AML-193 (cell line): ENCODE measurements at regions not wholly inside any gene's neighbourhood (a gene's known extent, or its start where the extent isn't known, plus 50 kb on each side); places are given as distances from the start of the nearest gene placed in this dataset.

Source experiments
- DNase-seq, 2 experiments: peaks; one replicate each; lab custom pipeline; 2025; lab: John Stamatoyannopoulos, UW

DNA sequence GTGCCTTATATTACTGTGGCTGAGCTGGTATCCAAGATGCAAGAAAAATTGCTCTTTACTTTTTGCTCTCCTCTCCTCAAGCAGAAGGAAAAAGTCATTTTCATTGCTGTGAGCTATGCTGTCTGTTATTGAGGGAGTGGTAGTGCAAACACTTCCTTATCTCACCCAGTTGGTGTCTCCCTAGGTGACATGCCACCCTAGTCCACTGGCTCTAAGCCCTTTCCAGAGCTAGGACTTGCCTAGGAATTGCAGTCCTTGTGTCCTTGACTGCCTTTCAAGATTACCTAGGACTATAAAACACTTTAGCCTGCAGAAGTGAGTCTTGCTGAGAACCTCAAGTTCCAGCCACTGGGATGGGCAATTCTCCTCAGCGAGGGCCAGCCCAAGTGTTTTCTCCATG lies 458.3 kb downstream of the MRPL39 start:
- DNase-seq, result no peak

DNA sequence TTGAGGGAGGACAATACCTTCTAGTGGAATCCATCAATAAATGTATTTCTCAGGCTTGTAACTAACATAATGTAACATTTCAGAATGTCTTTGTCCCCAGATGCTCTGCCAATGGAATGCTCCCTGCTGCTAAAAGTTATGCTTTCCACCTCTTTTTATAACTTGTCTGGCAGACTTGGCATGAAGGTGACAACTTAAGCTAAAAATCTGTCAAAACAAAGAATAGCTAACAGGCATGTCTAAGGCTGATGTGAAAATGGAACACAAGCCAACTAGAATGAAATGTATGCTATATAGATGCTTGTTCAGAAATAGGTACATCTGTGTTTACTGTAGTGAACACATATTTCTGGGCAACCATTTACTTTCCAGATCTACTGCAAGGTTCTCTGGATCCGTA lies 467.9 kb downstream of the MRPL39 start:
- DNase-seq, result no peak

DNA sequence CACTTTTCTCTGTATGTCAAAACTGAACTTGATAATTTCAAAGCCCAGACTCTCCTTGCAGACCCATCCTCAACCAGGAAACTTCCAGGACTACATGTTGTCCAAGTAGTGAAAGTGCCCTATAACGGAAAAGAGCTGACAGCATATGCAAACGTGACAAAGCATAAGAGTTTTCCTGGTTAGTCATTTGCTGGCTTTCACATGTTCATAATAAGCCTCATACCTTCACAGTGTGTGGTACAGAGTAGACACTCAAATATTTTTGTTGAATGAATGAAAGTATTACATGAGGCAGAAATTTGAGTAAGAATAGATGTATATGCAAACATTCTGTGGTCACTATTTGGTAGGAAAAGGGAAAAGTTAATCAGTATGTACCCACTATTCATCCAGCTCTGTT lies 473.3 kb downstream of the MRPL39 start:
- DNase-seq, result no peak

GRCh38 chr21:25127811-25128210 lies 479.5 kb downstream of the MRPL39 start:
- DNase-seq, result no peak

DNA sequence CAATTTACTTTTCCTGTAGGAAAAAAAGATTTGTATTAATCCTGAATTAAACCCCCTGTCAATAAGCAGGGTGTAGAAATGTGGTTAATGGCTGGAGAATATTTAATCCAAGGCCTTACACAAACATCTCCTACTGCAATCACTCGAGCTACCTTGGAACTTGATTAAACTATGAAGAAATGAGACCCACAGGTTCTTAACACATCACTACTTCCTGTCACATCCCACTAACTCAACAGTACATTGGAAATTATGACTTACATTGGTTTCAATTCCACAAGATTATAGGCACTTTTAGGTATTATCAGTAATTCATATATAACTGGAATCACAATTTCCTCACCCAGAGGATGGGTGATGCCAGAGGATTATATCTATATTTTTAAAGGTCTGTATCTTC lies 480.3 kb downstream of the MRPL39 start:
- DNase-seq, result no peak

GRCh38 chr21:25126564-25126963 lies 480.7 kb downstream of the MRPL39 start:
- no peak for DNase-seq

GRCh38 chr21:25118648-25119047 lies 488.6 kb downstream of the MRPL39 start:
- no peak for DNase-seq

DNA sequence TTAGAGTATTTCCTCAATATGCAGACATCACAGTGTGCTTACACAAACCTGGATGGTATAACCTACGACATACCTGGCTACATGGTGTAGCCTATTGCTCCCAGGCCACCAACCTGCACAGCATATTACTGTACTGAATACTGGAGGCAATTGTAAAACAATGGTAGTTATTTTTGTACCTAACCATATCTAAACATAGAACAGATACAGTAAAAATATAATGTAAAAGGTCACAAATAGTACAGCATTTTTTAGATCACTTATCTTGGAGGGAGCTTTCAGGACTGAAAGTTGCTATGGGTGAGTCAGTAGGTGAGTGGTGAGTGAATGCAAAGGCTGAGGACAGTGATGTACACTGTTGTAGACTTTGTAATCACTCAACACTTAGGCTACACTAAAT lies 492.3 kb downstream of the MRPL39 start:
- DNase-seq, result no peak

GRCh38 chr21:25107708-25108107 lies 499.6 kb downstream of the MRPL39 start:
- peak in 1 of 2 experiments; percentile 4 for DNase-seq

GRCh38 chr21:25103500-25104207 lies 503.6 kb downstream of the MRPL39 start:
- no peak for DNase-seq

DNA sequence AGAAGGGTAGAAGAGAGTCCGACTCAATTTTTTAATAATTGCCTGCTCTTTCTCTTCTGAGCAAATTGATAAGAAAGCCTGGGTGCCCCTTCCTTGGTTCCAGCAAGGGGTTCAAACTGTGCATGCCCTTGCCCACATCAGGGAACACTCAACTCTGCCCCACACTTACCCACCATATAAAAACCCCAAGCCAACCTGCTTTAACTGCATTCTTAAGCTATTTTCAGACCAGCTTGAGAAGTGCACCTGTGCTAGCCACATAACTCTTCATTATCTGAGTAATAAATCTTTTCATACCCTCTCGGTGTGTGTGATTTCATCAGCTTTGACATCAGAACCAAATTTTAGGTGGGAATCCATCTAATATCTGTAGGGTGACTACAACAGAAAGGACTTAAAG lies 509.6 kb downstream of the MRPL39 start:
- DNase-seq, result no peak

GRCh38 chr21:25094695-25095094 lies 512.6 kb downstream of the MRPL39 start:
- DNase-seq, result peak in 1 of 2 experiments; percentile 8

- no peak for DNase-seq
These were observed 514.8 kb downstream of the MRPL39 start for GRCh38 chr21:25092441-25093011.

- DNase-seq, result peak; percentile 2 to 11
These were observed 526.2 kb downstream of the MRPL39 start for GRCh38 chr21:25081096-25081495.

DNA sequence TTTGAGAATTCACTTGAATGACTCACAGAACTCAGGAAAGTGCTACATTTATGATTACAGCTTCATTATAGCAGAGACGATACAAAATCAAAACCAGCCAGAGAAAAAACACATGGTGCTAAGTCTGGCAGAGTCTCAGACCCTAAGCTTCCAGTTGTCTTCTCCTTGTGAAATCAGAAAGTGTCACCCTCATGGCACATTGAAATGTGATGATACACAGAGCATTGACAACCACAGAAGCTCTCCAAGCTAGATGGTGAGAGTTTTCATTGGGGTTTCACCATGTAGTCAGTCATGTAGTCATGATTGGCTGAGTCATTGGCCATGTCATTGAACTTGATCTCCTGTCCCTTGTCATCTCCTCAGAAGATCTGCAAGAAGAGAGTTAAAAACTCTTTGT lies 526.6 kb downstream of the MRPL39 start:
- DNase-seq, result no peak

GRCh38 chr21:25080141-25080540 lies 527.1 kb downstream of the MRPL39 start:
- DNase-seq, result no peak

DNA sequence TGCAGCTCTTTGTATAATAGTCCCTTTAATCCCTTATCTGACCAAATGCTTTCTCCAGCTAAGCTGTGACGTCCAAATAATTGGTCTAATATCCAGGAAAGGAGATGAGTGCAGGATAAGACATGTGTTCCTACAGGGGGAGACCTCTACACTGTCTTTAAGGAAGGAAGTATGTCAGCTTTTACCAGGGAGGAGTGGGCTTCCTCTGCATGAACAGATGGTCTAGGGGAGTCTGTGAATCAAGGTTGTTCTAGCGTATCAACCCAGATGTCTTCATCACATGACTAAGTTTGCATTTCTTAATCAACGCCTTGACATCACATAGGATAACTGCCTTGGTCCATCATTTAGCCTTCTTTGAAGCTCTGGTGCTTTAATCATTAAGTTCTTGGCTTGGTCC lies 528.2 kb downstream of the MRPL39 start:
- DNase-seq, result no peak

GRCh38 chr21:25062061-25062460 lies 545.2 kb downstream of the MRPL39 start:
- peak in 1 of 2 experiments; percentile 38 for DNase-seq

DNA sequence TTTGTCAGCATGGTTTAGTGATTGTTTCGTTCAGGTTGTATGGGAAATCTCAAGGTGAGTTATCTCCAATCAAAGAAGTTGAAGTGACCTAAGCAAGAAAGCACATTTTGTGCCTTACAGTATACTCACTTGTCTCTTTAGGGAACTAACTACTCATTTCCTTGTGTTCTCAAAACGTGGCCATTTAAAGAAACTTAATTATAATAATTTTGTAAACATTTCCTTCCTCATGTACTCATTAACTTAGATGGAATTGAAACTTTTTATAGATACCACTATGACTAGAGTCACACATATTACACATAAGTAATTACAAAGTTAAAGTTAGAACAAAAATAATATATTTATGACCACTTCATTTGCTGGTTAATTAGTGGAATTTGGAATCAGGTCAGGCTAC lies 552.6 kb downstream of the MRPL39 start:
- DNase-seq, result no peak

DNA sequence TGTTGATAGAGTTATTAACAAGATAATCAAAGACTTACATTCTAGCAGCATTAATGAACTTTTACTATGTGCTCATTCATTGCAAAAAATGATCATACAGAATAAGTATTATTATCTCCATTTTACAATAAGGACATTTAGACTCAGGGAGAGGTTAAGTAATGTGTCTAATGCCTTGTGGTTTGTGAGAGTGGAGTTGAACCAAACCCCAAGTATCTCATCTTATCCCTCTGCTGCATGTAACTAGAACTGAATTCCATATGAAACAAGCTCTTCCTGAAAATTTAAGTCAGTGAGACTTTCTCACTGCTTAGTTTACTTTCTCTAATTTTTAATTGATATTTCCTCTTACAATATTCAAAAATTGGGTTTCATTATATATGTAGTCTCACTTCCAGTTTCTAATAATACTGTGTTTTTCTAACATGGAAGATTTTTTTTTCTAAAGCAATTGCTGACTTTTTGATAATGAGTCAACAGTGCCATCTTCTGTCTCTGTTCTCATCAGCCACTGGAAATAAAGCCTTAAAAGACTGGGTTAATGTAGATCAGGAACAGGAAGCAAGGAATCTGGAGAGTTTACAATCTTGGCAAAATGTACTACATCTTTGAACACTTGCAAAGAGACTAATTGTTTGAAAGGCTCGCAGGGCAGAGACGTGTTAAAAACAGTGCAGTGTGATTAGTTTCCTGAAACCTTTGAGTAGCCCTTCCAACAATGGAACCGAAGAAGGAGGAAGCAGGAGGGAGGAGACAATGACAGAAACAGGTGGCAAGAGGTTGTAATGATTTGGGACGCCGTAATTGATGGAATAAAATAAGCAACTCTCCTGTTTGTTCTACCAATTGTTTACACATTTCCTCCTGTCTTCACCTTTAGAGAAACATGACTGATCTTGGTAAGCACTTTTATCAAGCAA lies 567.6 kb downstream of the MRPL39 start:
- peak; percentile 62 to 73 for DNase-seq

GRCh38 chr21:25036775-25037174 lies 570.5 kb downstream of the MRPL39 start:
- no peak for DNase-seq

DNA sequence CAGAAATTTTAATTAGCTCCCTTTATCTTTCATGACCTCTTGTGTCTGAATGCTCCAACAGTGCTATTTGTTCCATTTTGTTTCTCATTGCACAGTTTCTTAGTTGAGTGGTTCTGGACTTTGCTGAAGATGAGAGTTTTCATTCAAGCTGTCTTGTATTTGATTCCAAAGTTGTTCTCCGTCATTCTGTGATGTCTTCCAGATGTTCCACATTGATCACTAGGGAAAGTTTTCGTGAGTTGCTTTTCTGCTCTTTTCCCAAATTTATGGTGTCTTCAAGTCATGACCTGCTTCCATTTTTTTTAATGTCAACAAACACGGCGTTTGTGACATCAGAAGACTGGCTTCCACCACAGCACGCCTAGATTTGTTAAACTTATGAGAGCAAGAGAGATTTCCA lies 575.5 kb downstream of the MRPL39 start:
- no peak for DNase-seq

DNA sequence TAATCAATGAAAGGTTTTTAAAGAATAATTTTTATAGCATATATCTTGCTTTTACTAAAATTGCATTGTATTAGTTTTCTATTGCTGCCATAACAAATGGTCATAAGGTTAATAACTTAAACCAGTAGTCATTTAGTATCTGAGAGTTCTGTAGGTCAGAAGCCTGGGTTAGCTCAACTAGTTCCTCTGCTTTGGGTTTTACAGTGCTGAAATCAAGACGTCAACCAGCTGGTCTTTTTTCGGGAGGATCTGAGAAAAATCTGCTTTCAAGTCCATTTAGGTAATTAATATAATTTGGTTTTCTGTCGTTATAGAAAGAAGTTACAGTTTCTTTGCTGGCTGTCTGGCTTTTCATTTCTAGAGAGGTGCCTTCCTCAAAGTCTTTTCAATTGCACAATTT lies 577.7 kb downstream of the MRPL39 start:
- no peak for DNase-seq
